PC-9 (cell line): ENCODE measurements at regions not wholly inside any gene's neighbourhood (a gene's known extent, or its start where the extent isn't known, plus 50 kb on each side); places are given as distances from the start of the nearest gene placed in this dataset.

Experiments used
- BruUV-seq: library from RNA; stranded (reverse); fragments of 400-500 nt; replicated peaks from 2 replicates; lab custom pipeline; 2021; lab: Mats Ljungman, UMichigan
- CTCF ChIA-PET: fragments of 300-600 bp; sonication (Branson Sonifier 250); formaldehyde crosslinking; loops from one replicate; lab custom pipeline; 2022; ENCODE audit warnings: antibody characterized with exemption; lab: Charles Lee
- POLR2A ChIA-PET: fragments of 300-600 bp; sonication (Branson Sonifier 250); formaldehyde crosslinking; loops from one replicate; lab custom pipeline; 2022; ENCODE audit warnings: antibody characterized with exemption; ENCODE audit not compliant: unreplicated experiment; lab: Charles Lee
- DNase-seq, 2 experiments: peaks; one replicate each; pipeline versions ENCODE4 v3.0.0 to v3.0.0-alpha.2; 2015 to 2022; ENCODE audit warnings: mixed read lengths in 1 of 2
- H2AFZ ChIP-seq: fragments of 200-600 bp; sonication (generic); 2 replicates; pipeline ENCODE4 v1.8.1; 2017; ENCODE audit warnings: antibody characterized with exemption
- H3F3A ChIP-seq: fragments of 200-600 bp; sonication (generic); 2 replicates; pipeline ENCODE4 v1.8.1; 2017; ENCODE audit warnings: antibody characterized with exemption, mild to moderate bottlenecking, low read depth; ENCODE audit not compliant: insufficient read depth
- H3K27ac ChIP-seq: fragments of 200-600 bp; sonication (generic); 2 replicates; pipeline ENCODE4 v1.6.1; 2016; ENCODE audit warnings: mixed run types
- H3K27me3 ChIP-seq: fragments of 200-600 bp; sonication (generic); 2 replicates; pipeline ENCODE4 v1.6.1; 2016; ENCODE audit warnings: low read depth, mixed run types; ENCODE audit not compliant: insufficient read depth
- H3K36me3 ChIP-seq: fragments of 200-600 bp; sonication (generic); 2 replicates; pipeline ENCODE4 v1.6.1; 2016; ENCODE audit warnings: low read depth, mixed run types
- H3K4me1 ChIP-seq: fragments of 200-600 bp; sonication (generic); replicated peaks from 2 replicates; pipeline ENCODE4 v1.6.1; 2016; ENCODE audit warnings: mixed run types; ENCODE audit not compliant: insufficient read depth
- H3K4me2 ChIP-seq: fragments of 200-600 bp; sonication (generic); 2 replicates; pipeline ENCODE4 v1.6.1; 2017; ENCODE audit warnings: mixed run types
- H3K4me3 ChIP-seq: fragments of 200-600 bp; sonication (generic); 2 replicates; pipeline ENCODE4 v1.6.1; 2016; ENCODE audit warnings: mixed run types
- H3K79me2 ChIP-seq: fragments of 200-600 bp; sonication (generic); 2 replicates; pipeline ENCODE4 v1.6.1; 2017; ENCODE audit warnings: low read depth, mixed run types
- H3K9me2 ChIP-seq: fragments of 200-600 bp; sonication (generic); 2 replicates; pipeline ENCODE4 v1.8.1; 2017; ENCODE audit warnings: mild to moderate bottlenecking; ENCODE audit not compliant: insufficient read depth
- H3K9me3 ChIP-seq: fragments of 200-600 bp; sonication (generic); 2 replicates; pipeline ENCODE4 v1.8.1; 2016; ENCODE audit warnings: low read depth; ENCODE audit not compliant: insufficient read depth
- H4K20me1 ChIP-seq: fragments of 200-600 bp; sonication (generic); 2 replicates; pipeline ENCODE4 v1.8.1; 2017; ENCODE audit not compliant: insufficient read depth
- CTCF ChIP-seq: fragments of 200-600 bp; sonication (generic); conservative IDR thresholded peaks from 2 replicates; pipeline ENCODE4 v1.6.1; 2017; ENCODE audit warnings: mixed run types, antibody characterized with exemption, mild to moderate bottlenecking, moderate library complexity
- EZH2 ChIP-seq: fragments of 200-600 bp; sonication (generic); IDR thresholded peaks from 2 replicates; pipeline ENCODE4 v1.8.0; 2017; ENCODE audit warnings: antibody characterized with exemption, low read depth
- intact Hi-C: fragments of 100-400 bp; cut with micrococcal nuclease; formaldehyde crosslinking; loops from one replicate; pipeline ENCODE4 v1.10.0; 2022; ENCODE audit not compliant: unreplicated experiment

DNA sequence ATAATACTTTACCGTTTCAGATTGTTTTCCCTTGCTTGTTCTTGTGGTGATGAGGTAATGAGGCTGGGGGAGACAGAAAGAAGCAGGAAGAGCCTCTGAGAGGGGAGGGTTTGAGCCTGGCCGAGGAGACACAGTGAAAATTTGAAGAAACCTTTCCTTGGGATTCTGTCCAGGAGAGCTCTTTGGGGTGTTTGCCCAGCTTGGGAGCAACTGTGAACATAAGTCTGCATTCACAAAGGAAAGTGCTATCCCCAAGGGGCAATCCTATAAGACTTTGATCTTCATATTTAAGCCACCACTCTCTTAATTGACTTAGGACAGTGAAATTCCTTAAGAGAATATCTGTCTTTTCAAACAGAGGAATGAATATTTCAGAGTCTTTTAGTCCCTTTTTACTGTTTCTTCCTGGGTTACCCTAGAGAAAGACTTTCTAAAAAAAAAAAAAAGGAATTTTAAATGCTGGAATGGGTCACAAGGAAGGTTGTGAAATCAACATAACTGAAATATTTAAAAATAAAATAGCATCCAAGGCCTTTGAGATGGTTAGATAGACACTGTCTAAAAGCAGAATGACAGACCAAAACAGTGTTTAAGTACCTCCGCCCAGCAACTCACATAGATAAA, 52.5 kb upstream of the STAM2 start:
- H3K9me2 ChIP-seq = no peaks in the 10 kb centered on the region
- no peaks in the 10 kb centered on the region for H3K4me1 ChIP-seq
- no peaks in the 10 kb centered on the region for H3K9me3 ChIP-seq
- intact Hi-C loops = no loop called here
- no peak overlapping the region for H3K4me2 ChIP-seq
- H3K27ac ChIP-seq = no peak overlapping the region
- TF ChIP-seq CTCF (no peak), EZH2 (no peak)
- no peak for DNase-seq
- no peaks in the 10 kb centered on the region for H3K27me3 ChIP-seq
- no peak overlapping the region for H3K4me3 ChIP-seq
- no peaks in the 10 kb centered on the region for H3K36me3 ChIP-seq
- BruUV-seq = no TSS peak
- no peaks in the 10 kb centered on the region for H3K79me2 ChIP-seq
- H2AFZ ChIP-seq = no peak overlapping the region
- POLR2A ChIA-PET = no interaction called here
- CTCF ChIA-PET = no interaction called here
- H4K20me1 ChIP-seq = no peaks in the 10 kb centered on the region
- no peaks in the 10 kb centered on the region for H3F3A ChIP-seq

GRCh38 chr2:152231446-152231845, 55.9 kb upstream of the STAM2 start:
- no peaks in the 10 kb centered on the region for H3K79me2 ChIP-seq
- H3K27me3 ChIP-seq = no peaks in the 10 kb centered on the region
- intact Hi-C loops = no loop called here
- H3K4me1 ChIP-seq = no peaks in the 10 kb centered on the region
- no peak overlapping the region for H3K27ac ChIP-seq
- H4K20me1 ChIP-seq = no peaks in the 10 kb centered on the region
- TF ChIP-seq EZH2 (no peak), CTCF (no peak)
- POLR2A ChIA-PET = no interaction called here
- H3K9me3 ChIP-seq = no peaks in the 10 kb centered on the region
- CTCF ChIA-PET = no interaction called here
- H3K9me2 ChIP-seq = no peaks in the 10 kb centered on the region
- no peak for DNase-seq
- H3K36me3 ChIP-seq = no peaks in the 10 kb centered on the region
- H3F3A ChIP-seq = no peaks in the 10 kb centered on the region
- H3K4me3 ChIP-seq = no peak overlapping the region
- no TSS peak for BruUV-seq
- no peak overlapping the region for H3K4me2 ChIP-seq
- no peak overlapping the region for H2AFZ ChIP-seq

- no peak for DNase-seq
- TF ChIP-seq EZH2 = no peak
- no peak for TF ChIP-seq CTCF
- no peaks in the 10 kb centered on the region for H4K20me1 ChIP-seq
- POLR2A ChIA-PET = no interaction called here
- H3K79me2 ChIP-seq = no peaks in the 10 kb centered on the region
- H3K9me2 ChIP-seq = no peaks in the 10 kb centered on the region
- no peak overlapping the region for H2AFZ ChIP-seq
- H3F3A ChIP-seq = no peaks in the 10 kb centered on the region
- H3K36me3 ChIP-seq = no peaks in the 10 kb centered on the region
- H3K4me3 ChIP-seq = no peak overlapping the region
- no peaks in the 10 kb centered on the region; the same call in 1 of the 2 replicates for H3K9me3 ChIP-seq
- no peaks in the 10 kb centered on the region for H3K4me1 ChIP-seq
- H3K27ac ChIP-seq = no peak overlapping the region
- no TSS peak for BruUV-seq
- no peak overlapping the region for H3K4me2 ChIP-seq
- intact Hi-C loops = no loop called here
- CTCF ChIA-PET = no interaction called here
- H3K27me3 ChIP-seq = no peaks in the 10 kb centered on the region
Observed at GRCh38 chr2:152234277-152234676, 58.7 kb upstream of the STAM2 start.
